SK-N-SH (cell line): ENCODE measurements at regions not wholly inside any gene's neighbourhood (a gene's known extent, or its start where the extent isn't known, plus 50 kb on each side); places are given as distances from the start of the nearest gene placed in this dataset.

Experiments
- CTCF ChIA-PET: fragments of 300-600, 350-600 bp; formaldehyde crosslinking; extraction: SDS; loops from one replicate; lab custom pipeline; 2021; lab: Yijun Ruan, JAX
- POLR2A ChIA-PET: fragments of 350-600 bp; sonication (Branson Sonifier 250); formaldehyde crosslinking; extraction: SDS; loops from one replicate; lab custom pipeline; 2020; ENCODE audit warnings: antibody characterized with exemption, inconsistent platforms; lab: Yijun Ruan, JAX
- DNase-seq: peaks from one replicate; pipeline ENCODE4 v3.0.0; 2012
- H2AFZ ChIP-seq: fragments of 200-600 bp; sonication (generic); 2 replicates; pipeline ENCODE4 v1.8.1; 2016; ENCODE audit warnings: antibody characterized with exemption, mild to moderate bottlenecking, low read depth
- H3F3A ChIP-seq: fragments of 200-600 bp; sonication (generic); replicated peaks from 2 replicates; pipeline ENCODE3; 2016; ENCODE audit warnings: antibody characterized with exemption, mild to moderate bottlenecking; ENCODE audit not compliant: insufficient read depth
- H3K27ac ChIP-seq, 2 experiments: fragments of 200-500 bp in 1 of 2; fragments of 200-600 bp in 1 of 2; sonication (Bioruptor generic) in 1 of 2; sonication (generic), shearing (Covaris generic) in 1 of 2; 2 replicates each; pipeline versions ENCODE4 v1.5.1 to v1.6.1; 2014 to 2016; ENCODE audit warnings: low read depth in 2 of 2, inconsistent platforms in 1 of 2, low read length in 1 of 2, mild to moderate bottlenecking in 1 of 2, mixed read lengths in 1 of 2
- H3K27me3 ChIP-seq: fragments of 200-600 bp; sonication (generic), shearing (Covaris generic); 2 replicates; pipeline ENCODE4 v1.6.1; 2016; ENCODE audit warnings: mixed run types; ENCODE audit not compliant: insufficient read depth
- H3K36me3 ChIP-seq, 2 experiments: fragments of 200-500 bp in 1 of 2; fragments of 200-600 bp in 1 of 2; sonication (Bioruptor generic) in 1 of 2; sonication (generic) in 1 of 2; replicated peaks in 1 of 2; 2 replicates each; pipeline versions ENCODE3 to v1.5.1; 2014 to 2016; ENCODE audit warnings: low read length in 1 of 2, mild to moderate bottlenecking in 1 of 2; ENCODE audit not compliant: insufficient read depth in 2 of 2, control insufficient read depth in 1 of 2
- H3K4me1 ChIP-seq, 2 experiments: fragments of 200-500 bp in 1 of 2; fragments of 200-600 bp in 1 of 2; sonication (Bioruptor generic) in 1 of 2; sonication (generic), shearing (Covaris generic) in 1 of 2; 2 replicates each; pipeline versions ENCODE4 v1.5.1 to v1.6.1; 2014 to 2016; ENCODE audit warnings: low read depth in 1 of 2, low read length in 1 of 2, mixed run types in 1 of 2; ENCODE audit not compliant: insufficient read depth in 2 of 2, control insufficient read depth in 1 of 2
- H3K4me2 ChIP-seq: fragments of 200-600 bp; sonication (generic), shearing (Covaris generic); 2 replicates; pipeline ENCODE4 v1.6.1; 2017; ENCODE audit warnings: mixed run types
- H3K4me3 ChIP-seq, 2 experiments: fragments of 200-500 bp in 1 of 2; fragments of 200-600 bp in 1 of 2; sonication (Bioruptor generic) in 1 of 2; sonication (generic), shearing (Covaris generic) in 1 of 2; 2 replicates each; pipeline versions ENCODE4 v1.5.1 to v1.8.1; 2014 to 2016; ENCODE audit warnings: low read depth in 2 of 2, inconsistent platforms in 1 of 2, low read length in 1 of 2, mild to moderate bottlenecking in 1 of 2, mixed read lengths in 1 of 2, moderate library complexity in 1 of 2
- H3K79me2 ChIP-seq: fragments of 200-600 bp; sonication (generic); 2 replicates; pipeline ENCODE4 v1.8.1; 2017; ENCODE audit warnings: mild to moderate bottlenecking; ENCODE audit not compliant: insufficient read depth
- H3K9ac ChIP-seq: fragments of 200-600 bp; sonication (generic); 2 replicates; pipeline ENCODE4 v1.6.1; 2017; ENCODE audit warnings: mixed run types
- H3K9me2 ChIP-seq: fragments of 200-600 bp; sonication (generic); 2 replicates; pipeline ENCODE4 v1.6.1; 2017; ENCODE audit warnings: mixed run types
- H3K9me3 ChIP-seq: fragments of 200-600 bp; sonication (generic); 2 replicates; pipeline ENCODE4 v1.6.1; 2017; ENCODE audit warnings: mixed run types, mild to moderate bottlenecking, moderate library complexity
- H4K20me1 ChIP-seq: fragments of 200-600 bp; sonication (generic); 2 replicates; pipeline ENCODE4 v1.6.1; 2017; ENCODE audit warnings: mild to moderate bottlenecking, mixed run types; ENCODE audit not compliant: insufficient read depth
- CHD2 ChIP-seq: fragments of 150-350 bp; IDR thresholded peaks from 2 replicates; pipeline ENCODE4 v1.6.1; 2018; ENCODE audit warnings: low read length; ENCODE audit not compliant: partially characterized antibody
- ELF1 ChIP-seq: IDR thresholded peaks from 2 replicates; pipeline ENCODE4 v1.4.0; 2012
- EP300 ChIP-seq, 2 experiments: IDR thresholded peaks; 2 replicates each; pipeline versions ENCODE4 v1.4.0 to v1.6.1; 2012; ENCODE audit warnings: borderline replicate concordance in 1 of 2, low read depth in 1 of 2, low read length in 1 of 2
- EZH2phosphoT487 ChIP-seq: fragments of 200-600 bp; sonication (generic); IDR thresholded peaks from 2 replicates; pipeline ENCODE4 v1.6.1; 2017; ENCODE audit warnings: low read depth, mixed run types, mild to moderate bottlenecking, antibody characterized with exemption, moderate library complexity, borderline replicate concordance
- FOSL2 ChIP-seq: IDR thresholded peaks from 2 replicates; pipeline ENCODE4 v1.4.0; 2012; ENCODE audit warnings: low read depth, mild to moderate bottlenecking, moderate library complexity, borderline replicate concordance
- FOXJ3 ChIP-seq: sonication (generic); formaldehyde crosslinking; IDR thresholded peaks from 2 replicates; pipeline ENCODE4 v1.5.1; 2020; ENCODE audit warnings: mild to moderate bottlenecking, missing genetic modification reagents
- FOXM1 ChIP-seq: IDR thresholded peaks from 2 replicates; pipeline ENCODE4 v1.4.0; 2012; ENCODE audit warnings: low read depth, mild to moderate bottlenecking
- GATA2 ChIP-seq: sonication (generic); formaldehyde crosslinking; IDR thresholded peaks from 2 replicates; pipeline ENCODE4 v1.5.0; 2020; ENCODE audit warnings: mild to moderate bottlenecking, missing genetic modification reagents
- JUND ChIP-seq: IDR thresholded peaks from 2 replicates; pipeline ENCODE4 v1.4.0; 2012
- MAX ChIP-seq: IDR thresholded peaks from 2 replicates; pipeline ENCODE4 v1.4.0; 2012; ENCODE audit warnings: low read depth
- MXI1 ChIP-seq: IDR thresholded peaks from 2 replicates; pipeline ENCODE4 v1.6.1; 2012; ENCODE audit warnings: mild to moderate bottlenecking, low read depth, low read length, improper control_type of control experiment
- NFIC ChIP-seq: IDR thresholded peaks from 2 replicates; pipeline ENCODE4 v1.4.0; 2012; ENCODE audit warnings: borderline replicate concordance
- NRF1 ChIP-seq: IDR thresholded peaks from 2 replicates; pipeline ENCODE4 v1.6.1; 2012; ENCODE audit warnings: low read depth, mild to moderate bottlenecking, low read length
- PBX3 ChIP-seq: IDR thresholded peaks from 2 replicates; pipeline ENCODE4; 2012
- POLR2AphosphoS5 ChIP-seq: IDR thresholded peaks from 2 replicates; pipeline ENCODE4 v1.6.1; 2012; ENCODE audit warnings: low read depth, low read length
- RAD21 ChIP-seq: IDR thresholded peaks from 2 replicates; pipeline ENCODE4 v1.6.1; 2012; ENCODE audit warnings: mild to moderate bottlenecking, low read length
- RFX5 ChIP-seq: IDR thresholded peaks from 2 replicates; pipeline ENCODE4 v1.6.1; 2012; ENCODE audit warnings: mild to moderate bottlenecking, improper control_type of control experiment, low read length
- RXRA ChIP-seq: IDR thresholded peaks from 2 replicates; pipeline ENCODE4 v1.4.0; 2012; ENCODE audit warnings: low read depth, mild to moderate bottlenecking, borderline replicate concordance
- SIN3A ChIP-seq: IDR thresholded peaks from 2 replicates; pipeline ENCODE4 v1.6.1; 2012; ENCODE audit warnings: low read depth, mild to moderate bottlenecking, low read length, moderate library complexity, borderline replicate concordance
- SMC3 ChIP-seq: IDR thresholded peaks from 2 replicates; pipeline ENCODE4 v1.6.1; 2012; ENCODE audit warnings: low read depth, low read length, improper control_type of control experiment
- TCF12 ChIP-seq: IDR thresholded peaks from 2 replicates; pipeline ENCODE4 v1.4.0; 2012
- TEAD4 ChIP-seq: IDR thresholded peaks from 2 replicates; pipeline ENCODE4 v1.4.0; 2012; ENCODE audit warnings: mild to moderate bottlenecking, borderline replicate concordance; ENCODE audit not compliant: insufficient read depth
- ZBTB33 ChIP-seq: IDR thresholded peaks from 2 replicates; pipeline ENCODE4 v1.4.0; 2012; ENCODE audit warnings: low read depth, borderline replicate concordance
- whole genome bisulfite sequencing: methylation state at CpG from one replicate; pipeline ENCODE4 v1.1.6; 2017; ENCODE audit warnings: low lambda C conversion rate; 5-methylcytosine and 5-hydroxymethylcytosine counted together
- TF ChIP-seq, protein P1 (sequence below): IDR thresholded peaks from 2 replicates; pipeline ENCODE4 v1.4.0; 2012; ENCODE audit warnings: low read depth, borderline replicate concordance

DNA sequence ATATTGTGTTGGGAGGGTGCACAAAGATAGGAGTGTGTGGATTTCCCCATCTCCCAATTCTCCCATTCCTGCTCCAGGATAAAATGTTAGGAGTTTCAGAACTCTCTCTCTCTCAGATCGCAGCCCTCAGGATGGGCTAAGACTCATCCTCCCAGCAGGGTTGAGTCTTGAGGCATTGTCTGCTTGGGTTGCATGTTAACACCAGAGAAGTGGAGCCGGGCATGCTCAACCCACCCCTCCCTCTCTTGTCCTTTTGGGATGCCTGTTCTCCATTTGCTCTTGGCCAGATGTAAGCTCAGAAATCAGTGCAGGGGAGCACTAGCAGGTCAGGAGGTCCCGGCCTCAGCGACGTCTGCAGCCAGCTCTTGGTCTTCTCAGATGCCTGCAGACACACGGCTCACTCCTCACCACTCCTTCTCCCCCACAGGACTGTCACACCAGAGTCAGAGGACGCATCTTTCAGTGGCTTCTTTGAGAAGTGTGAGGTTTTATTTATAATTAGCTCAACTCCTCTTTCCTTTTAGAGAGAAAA, 1456.5 kb downstream of the TBC1D22A start:
- Histone ChIP-seq H3K27me3 (no peaks in the 10 kb centered on the region), H3K9ac (no peak overlapping the region), H2AFZ (no peak overlapping the region), H3K4me3 (no peak overlapping the region), H3K27ac (no peak overlapping the region), H3K9me3 (no peaks in the 10 kb centered on the region; the same call in 1 of the 2 replicates), H3F3A (no peaks in the 10 kb centered on the region), H3K4me1 (no peaks in the 10 kb centered on the region), H3K79me2 (no peaks in the 10 kb centered on the region), H3K36me3 (no peaks in the 10 kb centered on the region), H4K20me1 (no peaks in the 10 kb centered on the region), H3K4me2 (no peak overlapping the region), H3K9me2 (no peaks in the 10 kb centered on the region)
- whole genome bisulfite sequencing: 8% methylated on average over 5 of the region's 7 CpGs
- ChIA-PET CTCF (no interaction called here), POLR2A (no interaction called here)
- no peak for TF ChIP-seq MXI1
- no peak for TF ChIP-seq NRF1
- no peak for TF ChIP-seq RFX5
- TF ChIP-seq EP300 (IDR thresholded peaks at IDR 0.05; ENCODE audit: borderline replicate concordance in 1 of 2, low read depth in 1 of 2, low read length in 1 of 2): no peak
- no peak for TF ChIP-seq MAX
- no peak for TF ChIP-seq RAD21
- no peak for TF ChIP-seq FOXJ3 (CRISPR knock-in tag)
- TF ChIP-seq, protein P1, sequence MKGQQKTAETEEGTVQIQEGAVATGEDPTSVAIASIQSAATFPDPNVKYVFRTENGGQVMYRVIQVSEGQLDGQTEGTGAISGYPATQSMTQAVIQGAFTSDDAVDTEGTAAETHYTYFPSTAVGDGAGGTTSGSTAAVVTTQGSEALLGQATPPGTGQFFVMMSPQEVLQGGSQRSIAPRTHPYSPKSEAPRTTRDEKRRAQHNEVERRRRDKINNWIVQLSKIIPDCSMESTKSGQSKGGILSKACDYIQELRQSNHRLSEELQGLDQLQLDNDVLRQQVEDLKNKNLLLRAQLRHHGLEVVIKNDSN: no peak
- no peak for TF ChIP-seq ELF1
- no peak for TF ChIP-seq GATA2 (CRISPR knock-in tag)
- TF ChIP-seq ZBTB33: no peak
- TF ChIP-seq POLR2AphosphoS5: no peak
- TF ChIP-seq NFIC: no peak
- TF ChIP-seq SMC3: no peak
- TF ChIP-seq FOSL2: no peak
- TF ChIP-seq RXRA: no peak
- no peak for TF ChIP-seq FOXM1
- DNase-seq: no peak

DNA sequence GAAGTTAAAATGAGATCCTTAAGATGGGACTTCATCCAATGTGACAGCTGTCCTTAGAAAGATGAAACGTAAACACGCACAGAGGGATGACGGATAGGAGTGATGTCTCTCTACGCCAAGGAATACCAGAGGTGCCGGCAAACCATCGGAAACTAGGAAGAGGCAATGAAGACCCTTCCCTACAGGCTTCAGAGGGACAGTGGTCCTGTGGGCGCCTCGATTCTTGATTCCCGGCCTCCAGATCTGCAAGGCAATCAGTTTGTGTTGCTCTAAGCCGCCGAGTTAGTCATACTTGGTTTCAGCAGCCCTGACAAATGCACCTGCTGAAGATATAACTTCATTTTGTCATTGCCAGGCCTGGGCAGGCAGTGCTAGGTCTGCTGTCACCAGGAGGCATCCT, 1455.1 kb downstream of the TBC1D22A start:
- Histone ChIP-seq H3K4me3 (no peak overlapping the region), H3K79me2 (no peaks in the 10 kb centered on the region), H3K27me3 (no peaks in the 10 kb centered on the region), H3K27ac (no peak overlapping the region), H3K9ac (no peak overlapping the region), H3K9me2 (no peaks in the 10 kb centered on the region), H3K9me3 (no peaks in the 10 kb centered on the region; the same call in 1 of the 2 replicates), H3F3A (no peaks in the 10 kb centered on the region), H4K20me1 (no peaks in the 10 kb centered on the region), H3K4me2 (no peak overlapping the region), H2AFZ (no peak overlapping the region), H3K36me3 (no peaks in the 10 kb centered on the region), H3K4me1 (no peaks in the 10 kb centered on the region)
- ChIA-PET POLR2A (no interaction called here), CTCF (no interaction called here)
- DNase-seq: no peak
- WGBS: 40% methylated on average over 11 of the region's 11 CpGs
- TF ChIP-seq JUND (no peak), TCF12 (no peak), RFX5 (no peak), SIN3A (no peak), PBX3 (no peak), TEAD4 (no peak), MAX (no peak), SMC3 (no peak), CHD2 (no peak), NRF1 (no peak), NFIC (no peak), FOXM1 (no peak), EZH2phosphoT487 (no peak), ELF1 (no peak)
- TF ChIP-seq, protein P1: no peak
